Stimulated activated CD8-positive, alpha-beta memory T cell treated with anti-CD3 and anti-CD28 coated beads, Interleukin-2, amount 100 ng/mL, for 1 hour (primary cell): ENCODE measurements at regions not wholly inside any gene's neighbourhood (a gene's known extent, or its start where the extent isn't known, plus 50 kb on each side); places are given as distances from the start of the nearest gene placed in this dataset.

Experiments used
- DNase-seq, 2 donors: peaks; one replicate each; pipeline ENCODE4 v3.0.0-alpha.2; 2020; ENCODE audit warnings: low read depth in 2 of 2

GRCh38 chr5:175109058-175109755 is 334.8 kb downstream of the DRD1 start:
- DNase-seq = no peak

GRCh38 chr5:175107865-175108264 is 336.1 kb downstream of the DRD1 start:
- DNase-seq = no peak

GRCh38 chr5:175107028-175107588 is 336.9 kb downstream of the DRD1 start:
- no peak for DNase-seq

- no peak for DNase-seq
These were observed 339.3 kb downstream of the DRD1 start for GRCh38 chr5:175104677-175105076.

GRCh38 chr5:175103746-175104145 is 340.2 kb downstream of the DRD1 start:
- no peak for DNase-seq

- DNase-seq = no peak
These were observed 341.3 kb downstream of the DRD1 start for GRCh38 chr5:175102717-175103116.

- DNase-seq = no peak
These were observed 345.7 kb downstream of the DRD1 start for GRCh38 chr5:175098301-175098700.

GRCh38 chr5:175096469-175097165 is 347.4 kb downstream of the DRD1 start:
- DNase-seq = no peak

- no peak for DNase-seq
These were observed 349.5 kb downstream of the DRD1 start for GRCh38 chr5:175094461-175094860.

GRCh38 chr5:175092691-175093090 is 351.3 kb downstream of the DRD1 start:
- DNase-seq = no peak

GRCh38 chr5:175088963-175089362 is 355.0 kb downstream of the DRD1 start:
- DNase-seq = no peak

- no peak for DNase-seq
These were observed 358.6 kb downstream of the MSX2 start for GRCh38 chr5:175082866-175083590.

- DNase-seq = no peak
These were observed 358.0 kb downstream of the MSX2 start for GRCh38 chr5:175082346-175082745.

GRCh38 chr5:175079707-175080106 is 355.3 kb downstream of the MSX2 start:
- DNase-seq = no peak

GRCh38 chr5:175070283-175070682 is 345.9 kb downstream of the MSX2 start:
- DNase-seq = no peak

- no peak for DNase-seq
These were observed 335.9 kb downstream of the MSX2 start for GRCh38 chr5:175060257-175060656.

GRCh38 chr5:175059687-175060211 is 335.4 kb downstream of the MSX2 start:
- DNase-seq = no peak

GRCh38 chr5:175056831-175057230 is 332.4 kb downstream of the MSX2 start:
- no peak for DNase-seq

- DNase-seq = no peak
These were observed 329.9 kb downstream of the MSX2 start for GRCh38 chr5:175054243-175054642.

GRCh38 chr5:175052351-175052750 is 328.0 kb downstream of the MSX2 start:
- DNase-seq = no peak

GRCh38 chr5:175047048-175047447 is 322.7 kb downstream of the MSX2 start:
- DNase-seq = no peak

GRCh38 chr5:175045820-175046219 is 321.4 kb downstream of the MSX2 start:
- DNase-seq = no peak
